Rectal smooth muscle tissue (tissue), 1 donor: ENCODE measurements at regions not wholly inside any gene's neighbourhood (a gene's known extent, or its start where the extent isn't known, plus 50 kb on each side); places are given as distances from the start of the nearest gene placed in this dataset.

Experiments used
- H3K27ac ChIP-seq: one replicate; pipeline ENCODE4 v1.7.0; 2013; ENCODE audit warnings: low read depth, low read length, inconsistent platforms
- H3K27me3 ChIP-seq: one replicate; pipeline ENCODE4 v1.7.0; 2013; ENCODE audit warnings: low read length; ENCODE audit not compliant: control insufficient read depth, insufficient read depth
- H3K36me3 ChIP-seq: one replicate; pipeline ENCODE4 v1.7.0; 2013; ENCODE audit warnings: low read length; ENCODE audit not compliant: control insufficient read depth, insufficient read depth
- H3K4me1 ChIP-seq: one replicate; pipeline ENCODE4 v1.7.0; 2013; ENCODE audit warnings: low read length; ENCODE audit not compliant: control insufficient read depth, insufficient read depth
- H3K4me3 ChIP-seq: one replicate; pipeline ENCODE4 v1.7.0; 2013; ENCODE audit warnings: low read length
- H3K9ac ChIP-seq: one replicate; pipeline ENCODE4 v1.7.0; 2013; ENCODE audit warnings: low read length

GRCh38 chr21:35627462-35627861 is 432.9 kb downstream of the SETD4 start:
- Histone ChIP-seq H3K27ac (no peak overlapping the region), H3K9ac (no peak overlapping the region), H3K4me1 (no peaks in the 10 kb centered on the region), H3K27me3 (no peaks in the 10 kb centered on the region), H3K36me3 (no peaks in the 10 kb centered on the region), H3K4me3 (no peak overlapping the region)

- H3K27me3 ChIP-seq = no peaks in the 10 kb centered on the region
- no peak overlapping the region for H3K9ac ChIP-seq
- no peak overlapping the region for H3K27ac ChIP-seq
- H3K4me3 ChIP-seq = no peak overlapping the region
- H3K4me1 ChIP-seq = no peaks in the 10 kb centered on the region
- no peaks in the 10 kb centered on the region for H3K36me3 ChIP-seq
Observed at GRCh38 chr21:35625576-35625975, 434.8 kb downstream of the SETD4 start.

- Histone ChIP-seq H3K4me1 (no peaks in the 10 kb centered on the region), H3K36me3 (no peaks in the 10 kb centered on the region), H3K4me3 (no peak overlapping the region), H3K27ac (no peak overlapping the region), H3K27me3 (no peaks in the 10 kb centered on the region), H3K9ac (no peak overlapping the region)
Observed at GRCh38 chr21:35624901-35625300, 435.4 kb downstream of the SETD4 start.

GRCh38 chr21:35622612-35623011 is 437.7 kb downstream of the SETD4 start:
- no peaks in the 10 kb centered on the region for H3K4me1 ChIP-seq
- H3K9ac ChIP-seq = no peak overlapping the region
- H3K27me3 ChIP-seq = no peaks in the 10 kb centered on the region
- no peaks in the 10 kb centered on the region for H3K36me3 ChIP-seq
- no peak overlapping the region for H3K4me3 ChIP-seq
- no peak overlapping the region for H3K27ac ChIP-seq

- H3K4me3 ChIP-seq = no peak overlapping the region
- no peaks in the 10 kb centered on the region for H3K36me3 ChIP-seq
- no peak overlapping the region for H3K9ac ChIP-seq
Observed at GRCh38 chr21:35619184-35619583, 441.1 kb downstream of the SETD4 start.

GRCh38 chr21:35617491-35617890 is 442.8 kb downstream of the SETD4 start:
- Histone ChIP-seq H3K27me3 (no peaks in the 10 kb centered on the region), H3K4me3 (no peak overlapping the region), H3K9ac (no peak overlapping the region), H3K36me3 (no peaks in the 10 kb centered on the region), H3K27ac (no peak overlapping the region), H3K4me1 (no peaks in the 10 kb centered on the region)

More at GRCh38 chr21:35619184-35619583, 441.1 kb downstream of the SETD4 start:
- Histone ChIP-seq H3K27ac (no peak overlapping the region), H3K4me1 (no peaks in the 10 kb centered on the region), H3K27me3 (no peaks in the 10 kb centered on the region)

- Histone ChIP-seq H3K4me3 (no peak overlapping the region), H3K9ac (no peak overlapping the region), H3K36me3 (no peaks in the 10 kb centered on the region), H3K27me3 (no peaks in the 10 kb centered on the region), H3K4me1 (no peaks in the 10 kb centered on the region), H3K27ac (no peak overlapping the region)
Observed at GRCh38 chr21:35616090-35616489, 444.2 kb downstream of the SETD4 start.

GRCh38 chr21:35615325-35615724 is 445.0 kb downstream of the SETD4 start:
- Histone ChIP-seq H3K4me3 (no peak overlapping the region), H3K9ac (no peak overlapping the region), H3K27ac (no peak overlapping the region), H3K27me3 (no peaks in the 10 kb centered on the region), H3K36me3 (no peaks in the 10 kb centered on the region), H3K4me1 (no peaks in the 10 kb centered on the region)

- no peak overlapping the region for H3K4me3 ChIP-seq
- H3K27ac ChIP-seq = no peak overlapping the region
Observed at GRCh38 chr21:35614396-35614921, 445.9 kb downstream of the SETD4 start.

GRCh38 chr21:35611708-35612132 is 448.6 kb downstream of the SETD4 start:
- no peaks in the 10 kb centered on the region for H3K36me3 ChIP-seq
- H3K4me1 ChIP-seq = no peaks in the 10 kb centered on the region
- no peak overlapping the region for H3K4me3 ChIP-seq
- no peak overlapping the region for H3K9ac ChIP-seq
- no peak overlapping the region for H3K27ac ChIP-seq
- H3K27me3 ChIP-seq = no peaks in the 10 kb centered on the region

More at GRCh38 chr21:35614396-35614921, 445.9 kb downstream of the SETD4 start:
- Histone ChIP-seq H3K9ac (no peak overlapping the region), H3K4me1 (no peaks in the 10 kb centered on the region), H3K27me3 (no peaks in the 10 kb centered on the region), H3K36me3 (no peaks in the 10 kb centered on the region)

- H3K36me3 ChIP-seq = no peaks in the 10 kb centered on the region
- no peak overlapping the region for H3K27ac ChIP-seq
- H3K27me3 ChIP-seq = no peaks in the 10 kb centered on the region
- no peak overlapping the region for H3K9ac ChIP-seq
- no peak overlapping the region for H3K4me3 ChIP-seq
- no peaks in the 10 kb centered on the region for H3K4me1 ChIP-seq
Observed at GRCh38 chr21:35609263-35609662, 451.1 kb downstream of the SETD4 start.

- Histone ChIP-seq H3K36me3 (no peaks in the 10 kb centered on the region), H3K4me3 (no peak overlapping the region), H3K9ac (no peak overlapping the region), H3K27me3 (no peaks in the 10 kb centered on the region), H3K4me1 (no peaks in the 10 kb centered on the region), H3K27ac (no peak overlapping the region)
Observed at GRCh38 chr21:35607406-35607805, 452.9 kb downstream of the SETD4 start.

- Histone ChIP-seq H3K36me3 (no peaks in the 10 kb centered on the region), H3K27ac (no peak overlapping the region), H3K4me3 (no peak overlapping the region), H3K4me1 (no peaks in the 10 kb centered on the region), H3K9ac (no peak overlapping the region), H3K27me3 (no peaks in the 10 kb centered on the region)
Observed at GRCh38 chr21:35606578-35606977, 453.7 kb downstream of the SETD4 start.
